Heart left ventricle (tissue), 13 donors: ENCODE measurements at regions not wholly inside any gene's neighbourhood (a gene's known extent, or its start where the extent isn't known, plus 50 kb on each side); places are given as distances from the start of the nearest gene placed in this dataset.
"Not testable (repeated sequence)": the region's sequence is repeated elsewhere in the genome, so short reads cannot be mapped to it uniquely, and the experiment has no call there.

Source experiments
- CTCF ChIP-seq, 12 donors: fragments of 200-600 bp; sonication (generic) in 4 of 12; IDR thresholded peaks; one replicate each; pipeline versions ENCODE4 v1.5.0 to v1.8.0; 2018 to 2022; ENCODE audit warnings: antibody characterized with exemption in 12 of 12, mild to moderate bottlenecking in 5 of 12
- POLR2A ChIP-seq, 2 donors: fragments of 450-650 bp; IDR thresholded peaks; one replicate each; pipeline ENCODE4 v1.6.1; 2017; ENCODE audit warnings: antibody characterized with exemption in 2 of 2, mild to moderate bottlenecking in 2 of 2, moderate library complexity in 2 of 2
- donor health status: ischemic (EF 13 %, LVEDD 7.1; RV severe dilation, severe dysfunction).
- donor health status: DM: no; HTN: yes; CAD: no.
- donor health status: DM: no; HTN: no; CAD: no.
- donor health status: ischemic (EF 25% LVEDD 6.9; RV normal size, moderate dysfunction).
- donor health status: ischemic (EF 25% LVEDD 5.7; RV mildly dilated, moderate dysfunction).
- donor health status: ischemic (EF 35%, LVEDD 5.7; RV mildly dilated, moderate dysfunction).
- donor health status: nonischemic (EF 11% LVEDD 7.7; RV severe dilation, severe dysfunction).
- donor health status: DM: yes; HTN: yes; CAD: no.
- donor health status: PGD.
- donor health status: ischemic (EF 29% LVEDD 5.4; RV normal size, mild dysfunction).
- donor health status: nonischemic (EF 23%, LVEDD 6.1; RV moderate dilation, normal function).

GRCh38 chr5:85994653-85995052, 623.1 kb upstream of the COX7C start:
- not testable (repeated sequence) for TF ChIP-seq CTCF, POLR2A (IDR thresholded peaks at IDR 0.05)
